Uterus (tissue), 3 donors: ENCODE measurements at regions not wholly inside any gene's neighbourhood (a gene's known extent, or its start where the extent isn't known, plus 50 kb on each side); places are given as distances from the start of the nearest gene placed in this dataset.

Experiments used
- DNase-seq, 2 donors: peaks; one replicate each; pipeline ENCODE4 v3.0.0-alpha.2; 2019 to 2020
- H3K27ac ChIP-seq, 2 donors: fragments of 200-600 bp; sonication (generic); 1 replicate in 1 of 2; 2 replicates in 1 of 2; pipeline ENCODE4 v1.5.1; 2016 to 2018
- H3K27me3 ChIP-seq, 2 donors: fragments of 200-600 bp; sonication (generic); one replicate each; pipeline ENCODE4 v1.5.1; 2018 to 2019; ENCODE audit warnings: control low read depth in 1 of 2
- H3K36me3 ChIP-seq, 2 donors: fragments of 200-600 bp; sonication (generic); one replicate each; pipeline ENCODE4 v1.5.1; 2019; ENCODE audit warnings: control low read depth in 1 of 2
- H3K4me1 ChIP-seq, 2 donors: fragments of 200-600 bp; sonication (generic); one replicate each; pipeline ENCODE4 v1.5.1; 2018 to 2019; ENCODE audit warnings: control low read depth in 1 of 2
- H3K4me3 ChIP-seq, 2 donors: fragments of 200-600 bp; sonication (generic); 1 replicate in 1 of 2; 2 replicates in 1 of 2; pipeline ENCODE4 v1.5.1; 2018 to 2019; ENCODE audit warnings: mild to moderate bottlenecking in 1 of 2
- H3K9me3 ChIP-seq, 2 donors: fragments of 200-600 bp; sonication (generic); one replicate each; pipeline ENCODE4 v1.5.1; 2019; ENCODE audit warnings: control low read depth in 1 of 2
- CTCF ChIP-seq, 4 experiments: fragments of 200-600 bp in 2 of 4; fragments of 450-650 bp in 2 of 4; sonication (generic) in 2 of 4; IDR thresholded peaks; one replicate each; pipeline ENCODE4 v1.5.1; 2016 to 2019; ENCODE audit warnings: antibody characterized with exemption in 4 of 4, mild to moderate bottlenecking in 2 of 4, moderate library complexity in 1 of 4
- POLR2A ChIP-seq, 2 donors: fragments of 450-650 bp; IDR thresholded peaks; one replicate each; pipeline ENCODE4 v1.6.1; 2016; ENCODE audit warnings: antibody characterized with exemption in 2 of 2, mild to moderate bottlenecking in 1 of 2, moderate library complexity in 1 of 2
- intact Hi-C: fragments of 100-400 bp; cut with DNase I; formaldehyde crosslinking; loops from one replicate; pipeline ENCODE4 v1.15.1; 2023; ENCODE audit warnings: low total_unique reads
- donor health status: DM: yes; HTN: yes; CAD: no.

- H3K9me3 ChIP-seq = no peaks in the 10 kb centered on the region
- no peaks in the 10 kb centered on the region for H3K36me3 ChIP-seq
- H3K4me1 ChIP-seq = no peaks in the 10 kb centered on the region
- intact Hi-C loops = no loop called here
- H3K4me3 ChIP-seq = no peak overlapping the region
- no peak overlapping the region for H3K27ac ChIP-seq
- no peaks in the 10 kb centered on the region for H3K27me3 ChIP-seq
- no peak for DNase-seq
- TF ChIP-seq POLR2A (IDR thresholded peaks at IDR 0.05) (no peak), CTCF (IDR thresholded peaks at IDR 0.05) (no peak)
Observed at GRCh38 chr7:155880721-155881120, 68.5 kb upstream of the SHH start.

- no peak for DNase-seq
- intact Hi-C loops = no loop called here
- Histone ChIP-seq H3K36me3 (no peaks in the 10 kb centered on the region), H3K27me3 (no peaks in the 10 kb centered on the region), H3K9me3 (no peaks in the 10 kb centered on the region), H3K4me1 (no peaks in the 10 kb centered on the region), H3K4me3 (no peak overlapping the region), H3K27ac (no peak overlapping the region)
- no peak for TF ChIP-seq POLR2A (IDR thresholded peaks at IDR 0.05)
- TF ChIP-seq CTCF (IDR thresholded peaks at IDR 0.05) = no peak
Observed at GRCh38 chr7:155879592-155879991, 67.3 kb upstream of the SHH start.

GRCh38 chr7:155878674-155879073 is 66.4 kb upstream of the SHH start:
- no peak overlapping the region for H3K4me3 ChIP-seq
- no peak overlapping the region for H3K27ac ChIP-seq
- intact Hi-C loops = no loop called here
- no peaks in the 10 kb centered on the region for H3K36me3 ChIP-seq
- no peak for DNase-seq
- no peaks in the 10 kb centered on the region for H3K9me3 ChIP-seq
- no peak for TF ChIP-seq CTCF (IDR thresholded peaks at IDR 0.05)
- TF ChIP-seq POLR2A (IDR thresholded peaks at IDR 0.05) = no peak
- H3K4me1 ChIP-seq = no peaks in the 10 kb centered on the region
- H3K27me3 ChIP-seq = no peaks in the 10 kb centered on the region

- no peak overlapping the region for H3K27ac ChIP-seq
- TF ChIP-seq POLR2A (IDR thresholded peaks at IDR 0.05) = no peak
- TF ChIP-seq CTCF (IDR thresholded peaks at IDR 0.05) = no peak
- intact Hi-C loops = no loop called here
- H3K27me3 ChIP-seq = no peaks in the 10 kb centered on the region
- DNase-seq = no peak
- H3K4me1 ChIP-seq = no peaks in the 10 kb centered on the region
- H3K4me3 ChIP-seq = no peak overlapping the region
- H3K36me3 ChIP-seq = no peaks in the 10 kb centered on the region
- no peaks in the 10 kb centered on the region for H3K9me3 ChIP-seq
Observed at GRCh38 chr7:155878250-155878649, 66.0 kb upstream of the SHH start.

- no peaks in the 10 kb centered on the region for H3K36me3 ChIP-seq
- H3K27ac ChIP-seq = no peak overlapping the region
- H3K4me3 ChIP-seq = no peak overlapping the region
- DNase-seq = no peak
- TF ChIP-seq CTCF (IDR thresholded peaks at IDR 0.05) (no peak), POLR2A (IDR thresholded peaks at IDR 0.05) (no peak)
- no peaks in the 10 kb centered on the region for H3K27me3 ChIP-seq
- no peaks in the 10 kb centered on the region for H3K9me3 ChIP-seq
- H3K4me1 ChIP-seq = no peaks in the 10 kb centered on the region
- intact Hi-C loops = no loop called here
Observed at GRCh38 chr7:155877167-155877566, 64.9 kb upstream of the SHH start.
